Thyroid gland (tissue), 4 donors: ENCODE measurements at regions not wholly inside any gene's neighbourhood (a gene's known extent, or its start where the extent isn't known, plus 50 kb on each side); places are given as distances from the start of the nearest gene placed in this dataset.

Experiments used
- POLR2A ChIP-seq, 2 donors: fragments of 450-650 bp; IDR thresholded peaks; one replicate each; pipeline ENCODE4 v1.6.1; 2017; ENCODE audit warnings: antibody characterized with exemption in 2 of 2, mild to moderate bottlenecking in 2 of 2, moderate library complexity in 1 of 2
- TF ChIP-seq, protein P1 (sequence below), 6 experiments: fragments of 200-600 bp in 3 of 6; fragments of 450-650 bp in 3 of 6; sonication (generic) in 3 of 6; IDR thresholded peaks; one replicate each; pipeline ENCODE4 v1.5.1; 2016 to 2019; ENCODE audit warnings: antibody characterized with exemption in 6 of 6, mild to moderate bottlenecking in 2 of 6, inconsistent platforms in 1 of 6, moderate library complexity in 1 of 6

DNA sequence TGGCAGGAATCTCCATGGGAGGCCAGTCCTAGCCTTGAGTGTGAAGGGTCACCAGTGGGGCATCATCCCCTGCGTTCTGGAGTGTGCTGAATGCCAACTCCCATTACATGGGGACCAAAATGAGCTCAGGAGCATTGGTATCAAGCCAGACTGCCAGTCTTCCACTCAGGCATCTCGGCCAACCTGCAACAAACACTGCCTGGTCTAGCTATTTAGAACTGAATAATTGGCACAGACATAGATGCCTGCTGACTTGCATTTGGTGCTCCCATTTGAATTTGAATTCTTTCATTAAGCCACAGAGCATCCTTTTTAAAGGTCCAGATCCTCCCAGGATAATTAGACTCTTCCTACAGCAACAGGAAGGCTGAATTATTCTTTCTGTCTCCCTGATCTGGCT lies 116.6 kb upstream of the ABCA1 start:
- TF ChIP-seq, protein P1, sequence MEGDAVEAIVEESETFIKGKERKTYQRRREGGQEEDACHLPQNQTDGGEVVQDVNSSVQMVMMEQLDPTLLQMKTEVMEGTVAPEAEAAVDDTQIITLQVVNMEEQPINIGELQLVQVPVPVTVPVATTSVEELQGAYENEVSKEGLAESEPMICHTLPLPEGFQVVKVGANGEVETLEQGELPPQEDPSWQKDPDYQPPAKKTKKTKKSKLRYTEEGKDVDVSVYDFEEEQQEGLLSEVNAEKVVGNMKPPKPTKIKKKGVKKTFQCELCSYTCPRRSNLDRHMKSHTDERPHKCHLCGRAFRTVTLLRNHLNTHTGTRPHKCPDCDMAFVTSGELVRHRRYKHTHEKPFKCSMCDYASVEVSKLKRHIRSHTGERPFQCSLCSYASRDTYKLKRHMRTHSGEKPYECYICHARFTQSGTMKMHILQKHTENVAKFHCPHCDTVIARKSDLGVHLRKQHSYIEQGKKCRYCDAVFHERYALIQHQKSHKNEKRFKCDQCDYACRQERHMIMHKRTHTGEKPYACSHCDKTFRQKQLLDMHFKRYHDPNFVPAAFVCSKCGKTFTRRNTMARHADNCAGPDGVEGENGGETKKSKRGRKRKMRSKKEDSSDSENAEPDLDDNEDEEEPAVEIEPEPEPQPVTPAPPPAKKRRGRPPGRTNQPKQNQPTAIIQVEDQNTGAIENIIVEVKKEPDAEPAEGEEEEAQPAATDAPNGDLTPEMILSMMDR (IDR thresholded peaks at IDR 0.05) = no peak
- TF ChIP-seq POLR2A (IDR thresholded peaks at IDR 0.05) = no peak
